Endothelial cell of umbilical vein (primary cell): ENCODE measurements at regions not wholly inside any gene's neighbourhood (a gene's known extent, or its start where the extent isn't known, plus 50 kb on each side); places are given as distances from the start of the nearest gene placed in this dataset.

Experiments used
- BruUV-seq: library from RNA; stranded (reverse); fragments of 400-500 nt; replicated peaks from 2 replicates; lab custom pipeline; 2021; lab: Mats Ljungman, UMichigan
- CTCF ChIA-PET: fragments of 300-600, 350-600 bp; sonication (Branson Sonifier 250); formaldehyde crosslinking; loops from one replicate; lab custom pipeline; 2021; ENCODE audit warnings: antibody characterized with exemption, inconsistent platforms; lab: Charles Lee
- POLR2A ChIA-PET: fragments of 300-600, 350-600 bp; sonication (Branson Sonifier 250); formaldehyde crosslinking; loops from one replicate; lab custom pipeline; 2021; ENCODE audit warnings: antibody characterized with exemption, inconsistent platforms; lab: Charles Lee
- DNase-seq: peaks from one replicate; pipeline ENCODE4 v3.0.0-alpha.2; 2011; ENCODE audit warnings: low read depth, low spot score
- FAIRE-seq: peaks from 2 replicates; lab custom pipeline; 2011; peaks lifted over from hg19 to GRCh38; lab: Jason Lieb, UNC
- H2AFZ ChIP-seq: 2 replicates; pipeline ENCODE4 v1.6.0; 2012; ENCODE audit warnings: low read depth, low read length, control low read depth, inconsistent platforms
- H3K27ac ChIP-seq: 2 replicates; pipeline ENCODE4 v1.5.1; 2011; ENCODE audit warnings: low read depth, mild to moderate bottlenecking, control low read depth, low read length, moderate library complexity; ENCODE audit not compliant: insufficient read depth
- H3K27me3 ChIP-seq, 2 experiments: 2 replicates each; pipeline versions ENCODE4 v1.6.0 to v1.6.1; 2011; ENCODE audit warnings: low read length in 2 of 2, mixed read lengths in 1 of 2; ENCODE audit not compliant: control insufficient read depth in 2 of 2, insufficient read depth in 2 of 2
- H3K36me3 ChIP-seq, 2 experiments: 2 replicates in 1 of 2; 3 replicates in 1 of 2; pipeline ENCODE4 v1.5.1; 2011; ENCODE audit warnings: low read length in 2 of 2, mild to moderate bottlenecking in 1 of 2, moderate library complexity in 1 of 2; ENCODE audit not compliant: control insufficient read depth in 2 of 2, insufficient read depth in 2 of 2; ENCODE audit errors: extremely low read depth in 1 of 2
- H3K4me1 ChIP-seq: 3 replicates; pipeline ENCODE4 v1.5.1; 2011; ENCODE audit warnings: mild to moderate bottlenecking, low read length; ENCODE audit not compliant: control insufficient read depth, insufficient read depth; ENCODE audit errors: extremely low read depth
- H3K4me2 ChIP-seq: 2 replicates; pipeline ENCODE4 v1.6.1; 2011; ENCODE audit warnings: low read length, control low read depth, mixed read lengths; ENCODE audit not compliant: insufficient read depth
- H3K4me3 ChIP-seq, 3 experiments: fragments of 200-600 bp in 1 of 3; sonication (generic), shearing (Covaris generic) in 1 of 3; replicated peaks in 1 of 3; 2 replicates each; pipeline ENCODE4 v1.5.1; 2011 to 2016; ENCODE audit warnings: control low read depth in 3 of 3, low read length in 3 of 3, mild to moderate bottlenecking in 2 of 3, inconsistent platforms in 1 of 3, low read depth in 1 of 3, moderate library complexity in 1 of 3; ENCODE audit not compliant: insufficient read depth in 1 of 3
- H3K79me2 ChIP-seq: 2 replicates; pipeline ENCODE4 v1.6.0; 2012; ENCODE audit warnings: low read length, inconsistent platforms; ENCODE audit not compliant: control insufficient read depth, insufficient read depth
- H3K9ac ChIP-seq: replicated peaks from 2 replicates; pipeline ENCODE3; 2011; ENCODE audit warnings: low read length, control low read depth; ENCODE audit not compliant: insufficient read depth; ENCODE audit errors: extremely low read depth
- H3K9me1 ChIP-seq: replicated peaks from 3 replicates; pipeline ENCODE4 v1.6.0; 2011; ENCODE audit warnings: mild to moderate bottlenecking, low read length; ENCODE audit not compliant: control insufficient read depth, insufficient read depth; ENCODE audit errors: extremely low read depth
- H3K9me3 ChIP-seq: replicated peaks from 2 replicates; pipeline ENCODE4 v1.5.1; 2012; ENCODE audit warnings: low read length, inconsistent platforms; ENCODE audit not compliant: control insufficient read depth, insufficient read depth
- H4K20me1 ChIP-seq: replicated peaks from 2 replicates; pipeline ENCODE3; 2011; ENCODE audit warnings: mild to moderate bottlenecking, low read length; ENCODE audit not compliant: control insufficient read depth, insufficient read depth; ENCODE audit errors: extremely low read depth
- CTCF ChIP-seq, 2 donors: IDR thresholded peaks; 1 replicate in 1 of 2; 2 replicates in 1 of 2; pipeline ENCODE4 v1.5.1; 2011; ENCODE audit warnings: low read length in 2 of 2, mild to moderate bottlenecking in 2 of 2, moderate library complexity in 2 of 2, control low read depth in 1 of 2, inconsistent platforms in 1 of 2, low read depth in 1 of 2; ENCODE audit not compliant: insufficient read depth in 1 of 2; ENCODE audit errors: extremely low read depth in 1 of 2
- EZH2 ChIP-seq: IDR thresholded peaks from 2 replicates; pipeline ENCODE4 v1.6.1; 2012; ENCODE audit warnings: borderline replicate concordance, low read depth, mild to moderate bottlenecking, moderate library complexity, low read length, inconsistent platforms; ENCODE audit not compliant: severe bottlenecking
- FOS ChIP-seq: IDR thresholded peaks from 2 replicates; pipeline ENCODE4 v1.6.1; 2011; ENCODE audit warnings: mild to moderate bottlenecking, low read length, moderate library complexity, borderline replicate concordance; ENCODE audit not compliant: insufficient read depth
- GATA2 ChIP-seq: IDR thresholded peaks from 2 replicates; pipeline ENCODE4 v1.7.0; 2011; ENCODE audit warnings: low read depth, mild to moderate bottlenecking, moderate library complexity, mixed read lengths, low read length; ENCODE audit not compliant: insufficient read length, insufficient read depth
- JUN ChIP-seq: IDR thresholded peaks from 2 replicates; pipeline ENCODE4 v1.6.1; 2011; ENCODE audit warnings: borderline replicate concordance, low read depth; ENCODE audit not compliant: insufficient read length, insufficient read depth
- MYC ChIP-seq: IDR thresholded peaks from one replicate; pipeline ENCODE4 v1.6.1; 2011; ENCODE audit warnings: mild to moderate bottlenecking, low read depth, low read length
- POLR2A ChIP-seq: IDR thresholded peaks from 2 replicates; pipeline ENCODE4 v1.6.1; 2012; ENCODE audit warnings: low read depth, mild to moderate bottlenecking, control low read depth, low read length
- POLR2AphosphoS5 ChIP-seq: IDR thresholded peaks from 2 replicates; pipeline ENCODE4 v1.6.1; 2012; ENCODE audit warnings: low read depth, mild to moderate bottlenecking, control low read depth, low read length, moderate library complexity; ENCODE audit not compliant: insufficient read depth
- dilution Hi-C: fragments of 300-500 bp; cut with MboI; formaldehyde crosslinking; loops from one replicate; pipeline ENCODE4 v1.15.0; 2019; ENCODE audit warnings: low sequenced_read_pairs; ENCODE audit not compliant: extremely low pct_ligation_motif_present
- intact Hi-C: fragments of 100-400 bp; cut with micrococcal nuclease; formaldehyde crosslinking; loops from one replicate; pipeline ENCODE4 v1.10.0; 2022
- TF ChIP-seq, protein P1 (sequence below): IDR thresholded peaks from 2 replicates; pipeline ENCODE4 v1.6.1; 2011; ENCODE audit not compliant: insufficient read depth, insufficient read length

- intact Hi-C loops (no loop called here), dilution Hi-C loops (no loop called here)
- no peaks in the 10 kb centered on the region for H3K4me1 ChIP-seq
- H3K27me3 ChIP-seq: peaks cover 0 to under 1% of the 10 kb centered on the region in 2 experiments
- no peak for FAIRE-seq
- CTCF ChIA-PET: no interaction called here
- BruUV-seq: no TSS peak
- no peak overlapping the region for H2AFZ ChIP-seq
- H3K79me2 ChIP-seq: no peaks in the 10 kb centered on the region
- H3K36me3 ChIP-seq: no peaks in the 10 kb centered on the region
- POLR2A ChIA-PET: no interaction called here
- H3K27ac ChIP-seq: no peak overlapping the region
- no peak overlapping the region for H3K4me3 ChIP-seq
- no peak overlapping the region for H3K9ac ChIP-seq
- DNase-seq: no peak
- H3K9me1 ChIP-seq: no peaks in the 10 kb centered on the region
- H3K9me3 ChIP-seq: no peaks in the 10 kb centered on the region
- H4K20me1 ChIP-seq: no peaks in the 10 kb centered on the region
- H3K4me2 ChIP-seq: no peak overlapping the region
- TF ChIP-seq, protein P1, sequence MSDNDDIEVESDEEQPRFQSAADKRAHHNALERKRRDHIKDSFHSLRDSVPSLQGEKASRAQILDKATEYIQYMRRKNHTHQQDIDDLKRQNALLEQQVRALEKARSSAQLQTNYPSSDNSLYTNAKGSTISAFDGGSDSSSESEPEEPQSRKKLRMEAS: no peak
- no peak for TF ChIP-seq MYC
- no peak for TF ChIP-seq EZH2
- TF ChIP-seq JUN: no peak
- no peak for TF ChIP-seq POLR2AphosphoS5
- no peak for TF ChIP-seq GATA2
- TF ChIP-seq CTCF (IDR thresholded peaks at IDR 0.05; ENCODE audit: extremely low read depth in 1 of 2, insufficient read depth in 1 of 2, low read depth in 1 of 2, low read length in 2 of 2): no peak
- no peak for TF ChIP-seq POLR2A
- TF ChIP-seq FOS: no peak
Measured at GRCh38 chr2:163142618-163143017, 304.1 kb upstream of the KCNH7 start.
